Ascending aorta (tissue), 2 donors: ENCODE measurements at regions not wholly inside any gene's neighbourhood (a gene's known extent, or its start where the extent isn't known, plus 50 kb on each side); places are given as distances from the start of the nearest gene placed in this dataset.

ENCODE experiments used
- DNase-seq, 2 donors: peaks; one replicate each; pipeline ENCODE4 v3.0.0-alpha.2; 2019; ENCODE audit warnings: low spot score in 2 of 2
- H3K27ac ChIP-seq, 2 donors: fragments of 200-600 bp; sonication (generic); one replicate each; pipeline ENCODE4 v1.5.1; 2016 to 2017; ENCODE audit warnings: mild to moderate bottlenecking in 1 of 2
- H3K27me3 ChIP-seq: fragments of 200-600 bp; sonication (generic); one replicate; pipeline ENCODE4 v1.5.1; 2017
- H3K36me3 ChIP-seq, 2 donors: fragments of 200-600 bp; sonication (generic); one replicate each; pipeline ENCODE4 v1.5.1; 2016
- H3K4me1 ChIP-seq, 2 donors: fragments of 200-600 bp; sonication (generic); one replicate each; pipeline ENCODE4 v1.5.1; 2016 to 2017; ENCODE audit warnings: mild to moderate bottlenecking in 1 of 2
- H3K4me3 ChIP-seq, 2 donors: fragments of 200-600 bp; sonication (generic); one replicate each; pipeline ENCODE4 v1.5.1; 2016 to 2017; ENCODE audit warnings: mild to moderate bottlenecking in 1 of 2
- H3K9me3 ChIP-seq, 2 donors: fragments of 200-600 bp; sonication (generic); one replicate each; pipeline ENCODE4 v1.5.1; 2016
- intact Hi-C: fragments of 100-400 bp; cut with DNase I; formaldehyde crosslinking; loops from one replicate; pipeline ENCODE4 v1.15.1; 2023
- TF ChIP-seq, protein P1 (sequence below), 3 experiments: fragments of 200-600 bp in 2 of 3; fragments of 450-650 bp in 1 of 3; sonication (generic) in 2 of 3; IDR thresholded peaks; one replicate each; pipeline ENCODE4 v1.5.1; 2016 to 2019; ENCODE audit warnings: antibody characterized with exemption in 3 of 3, mild to moderate bottlenecking in 1 of 3, moderate library complexity in 1 of 3

DNA sequence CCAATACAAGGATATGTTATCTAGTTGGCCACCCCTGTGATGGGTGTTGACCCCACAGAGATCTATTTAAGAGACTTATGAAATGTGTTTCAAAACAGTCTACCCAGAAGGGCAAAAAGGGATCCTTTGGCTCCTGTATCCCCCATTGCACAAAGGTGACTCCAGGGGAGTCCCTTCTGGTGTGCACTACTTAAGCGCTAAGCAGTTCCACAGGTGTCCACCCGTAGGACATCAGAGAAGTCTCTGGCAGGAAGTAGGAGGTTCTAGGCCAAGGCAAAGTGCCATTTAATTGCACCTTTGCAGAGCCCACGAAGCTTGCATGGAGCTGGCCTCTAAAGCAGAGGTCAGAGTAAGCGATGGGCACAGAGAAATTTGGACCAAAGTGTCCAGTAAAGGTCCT, 147.7 kb downstream of the MRPL14 start:
- Histone ChIP-seq H3K9me3 (no peaks in the 10 kb centered on the region), H3K27me3 (no peaks in the 10 kb centered on the region), H3K27ac (no peak overlapping the region), H3K36me3 (no peaks in the 10 kb centered on the region), H3K4me3 (no peak overlapping the region), H3K4me1 (no peaks in the 10 kb centered on the region)
- TF ChIP-seq, protein P1, sequence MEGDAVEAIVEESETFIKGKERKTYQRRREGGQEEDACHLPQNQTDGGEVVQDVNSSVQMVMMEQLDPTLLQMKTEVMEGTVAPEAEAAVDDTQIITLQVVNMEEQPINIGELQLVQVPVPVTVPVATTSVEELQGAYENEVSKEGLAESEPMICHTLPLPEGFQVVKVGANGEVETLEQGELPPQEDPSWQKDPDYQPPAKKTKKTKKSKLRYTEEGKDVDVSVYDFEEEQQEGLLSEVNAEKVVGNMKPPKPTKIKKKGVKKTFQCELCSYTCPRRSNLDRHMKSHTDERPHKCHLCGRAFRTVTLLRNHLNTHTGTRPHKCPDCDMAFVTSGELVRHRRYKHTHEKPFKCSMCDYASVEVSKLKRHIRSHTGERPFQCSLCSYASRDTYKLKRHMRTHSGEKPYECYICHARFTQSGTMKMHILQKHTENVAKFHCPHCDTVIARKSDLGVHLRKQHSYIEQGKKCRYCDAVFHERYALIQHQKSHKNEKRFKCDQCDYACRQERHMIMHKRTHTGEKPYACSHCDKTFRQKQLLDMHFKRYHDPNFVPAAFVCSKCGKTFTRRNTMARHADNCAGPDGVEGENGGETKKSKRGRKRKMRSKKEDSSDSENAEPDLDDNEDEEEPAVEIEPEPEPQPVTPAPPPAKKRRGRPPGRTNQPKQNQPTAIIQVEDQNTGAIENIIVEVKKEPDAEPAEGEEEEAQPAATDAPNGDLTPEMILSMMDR (IDR thresholded peaks at IDR 0.05): no peak
- intact Hi-C loops: no loop called here
- DNase-seq: no peak

DNA sequence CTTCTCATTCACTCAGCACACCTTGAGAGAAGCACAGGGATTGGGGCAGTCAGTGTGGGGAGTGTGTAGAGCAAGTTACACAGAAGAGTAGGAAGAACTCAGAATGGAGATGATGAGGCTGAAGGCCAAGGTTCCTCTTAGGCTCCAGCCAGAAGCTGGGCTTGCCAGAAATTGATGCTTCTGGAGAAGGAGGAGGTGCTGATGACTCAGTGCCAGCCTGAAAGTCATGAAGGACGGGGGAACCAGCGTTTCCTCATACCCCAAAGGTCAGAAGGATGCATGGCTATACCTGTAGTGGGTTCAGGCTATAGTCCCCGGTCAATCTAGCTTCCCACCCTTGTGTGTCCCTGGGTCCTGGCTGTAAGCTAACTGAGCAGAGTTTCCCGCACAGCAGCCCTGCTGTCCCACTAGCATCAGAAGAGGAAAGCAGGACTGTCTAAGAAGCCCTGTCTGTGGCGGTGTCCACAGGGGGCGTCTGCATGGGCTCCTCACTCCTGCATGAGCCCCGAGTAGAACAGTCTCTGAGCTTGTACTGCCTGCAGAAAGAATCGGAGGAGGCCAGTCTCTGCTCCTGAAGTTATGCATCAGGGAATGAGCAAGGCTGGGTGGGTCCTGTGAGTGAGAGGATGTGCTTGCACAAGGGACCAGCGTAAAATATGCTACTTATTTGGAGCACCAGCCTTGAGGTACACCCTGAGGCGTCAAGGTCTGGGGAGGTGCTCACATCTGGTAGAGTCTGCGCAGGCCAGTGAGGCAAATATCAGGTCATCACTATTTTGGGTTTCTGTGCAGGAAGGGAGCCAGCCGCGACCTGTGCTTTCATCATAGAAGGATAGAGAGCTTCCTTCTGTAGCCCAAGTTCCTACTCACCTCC, 148.5 kb downstream of the MRPL14 start:
- peak in 1 of 2 donors; percentile 45 for DNase-seq
- Histone ChIP-seq H3K36me3 (no peaks in the 10 kb centered on the region), H3K4me1 (no peaks in the 10 kb centered on the region), H3K27me3 (no peaks in the 10 kb centered on the region), H3K9me3 (no peaks in the 10 kb centered on the region), H3K4me3 (no peak overlapping the region), H3K27ac (no peak overlapping the region)
- intact Hi-C loops: no loop called here
- TF ChIP-seq, protein P1 (IDR thresholded peaks at IDR 0.05): no peak

DNA sequence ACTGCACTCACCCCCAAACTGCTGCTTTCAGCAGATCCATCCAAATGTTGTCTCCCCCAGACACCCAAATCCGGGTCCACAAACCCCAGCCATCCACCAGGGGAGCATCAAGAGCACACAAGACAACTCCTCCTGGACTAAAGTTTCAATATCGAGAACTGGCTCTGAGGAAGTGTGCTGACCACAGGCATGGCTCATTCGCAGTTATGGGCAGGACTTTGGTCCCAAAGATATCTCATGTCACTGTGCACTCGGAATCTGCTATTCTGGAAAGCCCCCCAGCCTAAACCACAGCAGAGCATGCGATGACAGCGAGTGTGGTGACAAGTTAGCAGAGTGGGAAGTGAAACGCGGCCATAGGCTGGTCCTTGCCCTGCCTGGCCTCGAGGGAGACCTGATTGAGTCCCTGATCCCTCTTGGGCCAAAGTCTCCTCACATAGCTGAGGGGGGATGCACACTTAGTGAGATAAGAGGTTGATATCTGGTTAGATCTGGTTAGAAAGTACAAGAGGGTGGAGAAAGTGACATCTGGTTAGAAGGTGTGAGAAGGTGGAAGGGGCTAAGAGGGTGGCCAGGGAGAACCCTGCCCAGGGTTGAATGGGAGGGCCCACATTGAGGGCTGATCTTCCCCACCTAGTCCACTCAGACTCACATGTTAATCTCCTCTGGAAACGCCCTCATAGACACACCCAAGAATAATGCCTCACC, 149.7 kb downstream of the MRPL14 start:
- intact Hi-C loops: no loop called here
- no peaks in the 10 kb centered on the region for H3K36me3 ChIP-seq
- no peak overlapping the region for H3K4me3 ChIP-seq
- no peak overlapping the region for H3K27ac ChIP-seq
- peak in 1 of 2 donors; percentile 56 for DNase-seq
- H3K27me3 ChIP-seq: no peaks in the 10 kb centered on the region
- TF ChIP-seq, protein P1 (IDR thresholded peaks at IDR 0.05): no peak
- H3K4me1 ChIP-seq: peaks cover 0 to 5% of the 10 kb centered on the region in 2 donors
- no peaks in the 10 kb centered on the region for H3K9me3 ChIP-seq

DNA sequence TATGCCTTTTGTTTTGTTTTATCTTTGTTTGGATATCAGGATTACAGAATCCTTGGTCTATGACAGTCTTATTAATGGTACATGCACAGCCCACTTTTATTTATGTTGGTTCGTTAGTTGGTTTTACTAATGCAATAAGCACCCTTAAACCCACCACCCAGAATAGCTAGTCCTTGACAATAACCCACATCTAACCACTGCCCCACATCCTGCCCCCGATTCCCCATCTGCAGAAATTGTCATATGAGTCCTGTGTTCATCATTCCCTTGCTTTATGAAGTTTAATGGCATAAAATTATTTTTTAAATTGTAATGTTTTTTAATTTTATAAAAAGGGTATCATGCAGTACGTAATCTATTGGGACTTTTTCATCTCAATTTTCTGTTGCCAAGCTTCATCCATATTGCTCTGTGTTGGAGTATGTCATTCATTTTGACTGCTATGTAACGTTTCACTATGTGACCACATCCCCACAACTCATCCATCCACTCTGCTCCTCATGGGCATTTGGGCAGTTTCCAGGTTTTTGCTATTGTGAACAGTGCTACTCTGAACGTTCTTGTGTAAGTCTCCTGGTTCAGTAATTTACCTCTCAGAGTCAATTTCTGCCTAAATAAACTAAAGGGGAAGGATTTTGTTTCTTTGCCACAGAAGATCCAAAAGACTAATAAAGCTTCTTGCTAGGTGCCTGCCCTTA, 150.4 kb downstream of the MRPL14 start:
- Histone ChIP-seq H3K27me3 (no peaks in the 10 kb centered on the region), H3K4me1 (peaks cover 0 to 11% of the 10 kb centered on the region in 2 donors), H3K9me3 (no peaks in the 10 kb centered on the region), H3K36me3 (no peaks in the 10 kb centered on the region), H3K27ac (no peak overlapping the region), H3K4me3 (no peak overlapping the region)
- DNase-seq: no peak
- TF ChIP-seq, protein P1 (IDR thresholded peaks at IDR 0.05): no peak
- intact Hi-C loops: no loop called here

DNA sequence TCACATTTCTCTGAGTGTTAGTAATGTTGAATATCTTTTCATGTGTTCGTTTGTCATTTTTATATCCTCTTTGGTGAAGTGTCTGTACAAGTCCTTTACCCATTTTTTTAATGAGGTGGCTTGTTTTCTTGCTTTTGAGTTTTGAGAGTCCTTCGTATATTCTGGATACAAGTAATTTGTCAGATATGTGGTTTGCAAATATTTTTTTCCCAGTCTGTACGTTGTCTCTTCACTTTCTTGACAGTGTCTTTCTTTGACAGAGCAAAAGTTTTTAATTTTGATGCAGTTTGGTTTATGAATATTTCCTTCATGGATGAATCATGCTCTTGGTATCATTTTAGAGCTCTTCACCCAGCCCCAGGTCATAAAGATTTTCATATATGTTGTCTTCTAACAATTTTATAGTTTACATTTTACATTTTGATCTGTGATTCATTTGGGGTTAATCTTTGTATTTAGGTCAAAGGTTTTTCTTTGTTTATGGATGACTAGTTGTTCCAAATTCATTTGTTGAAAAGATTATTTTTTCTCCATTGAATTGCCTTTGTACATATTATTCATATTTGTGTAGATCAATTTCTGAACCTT, 152.5 kb downstream of the MRPL14 start:
- no peak overlapping the region for H3K27ac ChIP-seq

More for the DNA sequence above, 152.5 kb downstream of the MRPL14 start:
- intact Hi-C loops: loop anchor here (5.0 kb wide), 1 partner anchor 103 kb away; no protein-coding TSS in a partner anchor
- TF ChIP-seq, protein P1 (IDR thresholded peaks at IDR 0.05): no peak
- no peaks in the 10 kb centered on the region for H3K27me3 ChIP-seq
- no peak overlapping the region for H3K4me3 ChIP-seq
- DNase-seq: no peak
- H3K4me1 ChIP-seq: peaks cover 0 to 17% of the 10 kb centered on the region in 2 donors
- no peaks in the 10 kb centered on the region for H3K9me3 ChIP-seq
- H3K36me3 ChIP-seq: no peaks in the 10 kb centered on the region
